ENCODE measurements at regions not wholly inside any gene's neighbourhood (a gene's known extent, or its start where the extent isn't known, plus 50 kb on each side); places are given as distances from the start of the nearest gene placed in this dataset.

DNA sequence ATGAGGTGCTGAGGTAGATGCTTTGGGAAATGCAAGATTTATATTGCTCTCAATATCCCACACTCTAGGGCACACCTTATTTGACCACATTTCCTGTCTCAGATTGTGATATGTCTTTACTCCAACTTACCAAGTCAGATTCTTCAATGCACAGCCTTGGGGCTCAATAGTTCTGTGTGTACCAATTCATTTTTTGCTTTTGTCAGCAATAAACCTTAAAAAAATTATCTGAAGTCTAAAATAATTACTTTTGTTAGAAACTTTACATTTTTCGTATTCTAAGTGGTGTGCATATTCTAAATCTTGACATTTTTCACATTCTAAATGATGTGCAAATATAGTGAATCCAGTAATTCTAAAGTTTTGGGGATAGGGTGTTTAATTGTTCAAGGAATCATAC, 447.5 kb upstream of the COX7C start:
- WGBS, 2 donors (ENCODE audit: low coverage in 1 of 2) = 87 to 100% methylated on average over 1 of the region's 1 CpG
- Histone ChIP-seq H3K36me3 (no peaks in the 10 kb centered on the region), H3K9me3 (no peaks in the 10 kb centered on the region), H3K4me1 (peaks cover 0 to 21% (median 1%) of the 10 kb centered on the region in 3 donors), H3K4me3 (no peak overlapping the region), H3K27ac (no peak overlapping the region), H3K27me3 (no peaks in the 10 kb centered on the region)
- ATAC-seq = no peak
- TF ChIP-seq, protein P1, sequence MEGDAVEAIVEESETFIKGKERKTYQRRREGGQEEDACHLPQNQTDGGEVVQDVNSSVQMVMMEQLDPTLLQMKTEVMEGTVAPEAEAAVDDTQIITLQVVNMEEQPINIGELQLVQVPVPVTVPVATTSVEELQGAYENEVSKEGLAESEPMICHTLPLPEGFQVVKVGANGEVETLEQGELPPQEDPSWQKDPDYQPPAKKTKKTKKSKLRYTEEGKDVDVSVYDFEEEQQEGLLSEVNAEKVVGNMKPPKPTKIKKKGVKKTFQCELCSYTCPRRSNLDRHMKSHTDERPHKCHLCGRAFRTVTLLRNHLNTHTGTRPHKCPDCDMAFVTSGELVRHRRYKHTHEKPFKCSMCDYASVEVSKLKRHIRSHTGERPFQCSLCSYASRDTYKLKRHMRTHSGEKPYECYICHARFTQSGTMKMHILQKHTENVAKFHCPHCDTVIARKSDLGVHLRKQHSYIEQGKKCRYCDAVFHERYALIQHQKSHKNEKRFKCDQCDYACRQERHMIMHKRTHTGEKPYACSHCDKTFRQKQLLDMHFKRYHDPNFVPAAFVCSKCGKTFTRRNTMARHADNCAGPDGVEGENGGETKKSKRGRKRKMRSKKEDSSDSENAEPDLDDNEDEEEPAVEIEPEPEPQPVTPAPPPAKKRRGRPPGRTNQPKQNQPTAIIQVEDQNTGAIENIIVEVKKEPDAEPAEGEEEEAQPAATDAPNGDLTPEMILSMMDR (IDR thresholded peaks at IDR 0.05) = no peak
- TF ChIP-seq EP300 (IDR thresholded peaks at IDR 0.05) (no peak), POLR2A (IDR thresholded peaks at IDR 0.05) (no peak), POLR2AphosphoS5 (IDR thresholded peaks at IDR 0.05) (no peak)

DNA sequence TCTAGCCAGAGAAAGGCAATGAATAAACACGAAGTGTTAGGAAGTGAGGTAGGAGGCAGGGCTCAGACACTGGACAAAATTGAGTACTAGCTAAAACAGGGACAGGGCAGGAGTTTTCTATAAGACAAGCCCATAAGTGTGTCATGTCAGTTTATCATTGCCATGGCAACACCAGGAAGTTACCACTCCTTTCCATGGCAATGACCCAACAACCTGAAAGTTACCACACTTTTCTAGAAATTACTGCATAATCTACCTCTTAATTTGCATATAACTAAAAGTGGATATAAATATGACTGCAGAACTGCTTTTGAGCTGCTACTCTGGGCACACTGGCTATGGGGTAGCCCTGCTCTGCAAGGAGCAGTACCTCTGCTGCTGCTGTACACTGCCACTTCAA, 442.5 kb upstream of the COX7C start:
- WGBS, 2 donors (ENCODE audit: low coverage in 1 of 2) = 29 to 30% methylated on average over 1 of the region's 1 CpG

DNA sequence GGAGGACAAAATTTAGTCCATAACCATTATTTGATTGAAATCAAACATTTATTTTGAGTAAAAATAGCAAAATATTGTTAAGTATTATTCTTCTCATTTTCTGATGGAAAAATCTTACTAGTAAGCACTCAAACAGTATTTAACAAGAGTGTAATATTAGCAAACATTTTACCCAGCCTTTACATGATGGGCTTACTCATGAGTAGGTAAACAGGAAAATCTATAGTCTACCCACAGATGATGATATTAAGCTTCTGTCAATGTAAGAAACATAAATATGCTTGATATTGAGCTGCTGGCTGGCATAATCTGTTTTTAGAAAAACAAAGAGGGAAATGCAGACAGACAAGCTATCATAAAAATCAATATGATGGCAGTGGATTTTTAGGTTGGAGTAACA, 418.5 kb upstream of the COX7C start:
- no peaks in the 10 kb centered on the region for H3K4me1 ChIP-seq

More for the DNA sequence above, 442.5 kb upstream of the COX7C start:
- no peaks in the 10 kb centered on the region for H3K27me3 ChIP-seq
- no peak for ATAC-seq
- H3K27ac ChIP-seq = no peak overlapping the region
- H3K4me3 ChIP-seq = no peak overlapping the region
- no peaks in the 10 kb centered on the region for H3K9me3 ChIP-seq
- TF ChIP-seq, protein P1 (IDR thresholded peaks at IDR 0.05) = no peak
- TF ChIP-seq EP300 (IDR thresholded peaks at IDR 0.05) = no peak
- no peak for TF ChIP-seq POLR2A (IDR thresholded peaks at IDR 0.05)
- TF ChIP-seq POLR2AphosphoS5 (IDR thresholded peaks at IDR 0.05) = no peak
- H3K4me1 ChIP-seq = peaks cover 0 to 25% (median 2%) of the 10 kb centered on the region in 3 donors
- no peaks in the 10 kb centered on the region for H3K36me3 ChIP-seq

DNA sequence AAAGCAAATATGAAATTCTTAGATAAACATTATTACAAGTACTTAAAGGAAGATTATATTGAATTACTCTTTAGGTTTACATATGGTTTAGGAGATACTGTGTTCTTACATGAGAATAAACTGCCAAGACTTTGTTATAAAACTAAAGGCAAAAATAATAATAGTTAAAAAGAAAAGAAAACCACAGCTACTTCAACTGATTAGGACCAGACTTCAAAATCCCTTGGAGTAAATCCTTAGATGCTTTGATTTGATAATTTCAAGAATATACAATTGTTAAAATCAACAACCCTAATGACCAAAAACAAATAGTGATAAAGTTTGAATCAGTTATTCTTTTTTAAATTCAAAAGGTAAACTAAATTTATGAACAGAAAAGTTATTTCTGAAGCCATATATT, 389.6 kb upstream of the COX7C start:
- no peak overlapping the region for H3K4me3 ChIP-seq
- no peaks in the 10 kb centered on the region for H3K9me3 ChIP-seq
- no peaks in the 10 kb centered on the region for H3K36me3 ChIP-seq
- H3K4me1 ChIP-seq = no peaks in the 10 kb centered on the region
- no peak for ATAC-seq
- no peak overlapping the region for H3K27ac ChIP-seq
- TF ChIP-seq EP300 (IDR thresholded peaks at IDR 0.05) = no peak
- TF ChIP-seq POLR2A (IDR thresholded peaks at IDR 0.05) = no peak
- TF ChIP-seq, protein P1 (IDR thresholded peaks at IDR 0.05) = no peak
- TF ChIP-seq POLR2AphosphoS5 (IDR thresholded peaks at IDR 0.05) = no peak
- H3K27me3 ChIP-seq = no peaks in the 10 kb centered on the region

More for the DNA sequence above, 418.5 kb upstream of the COX7C start:
- Histone ChIP-seq H3K27ac (no peak overlapping the region), H3K4me3 (no peak overlapping the region), H3K36me3 (no peaks in the 10 kb centered on the region), H3K9me3 (no peaks in the 10 kb centered on the region), H3K27me3 (no peaks in the 10 kb centered on the region)
- TF ChIP-seq EP300 (IDR thresholded peaks at IDR 0.05) (no peak), POLR2A (IDR thresholded peaks at IDR 0.05) (no peak), POLR2AphosphoS5 (IDR thresholded peaks at IDR 0.05) (no peak)
- TF ChIP-seq, protein P1 (IDR thresholded peaks at IDR 0.05) = no peak
- no peak for ATAC-seq

DNA sequence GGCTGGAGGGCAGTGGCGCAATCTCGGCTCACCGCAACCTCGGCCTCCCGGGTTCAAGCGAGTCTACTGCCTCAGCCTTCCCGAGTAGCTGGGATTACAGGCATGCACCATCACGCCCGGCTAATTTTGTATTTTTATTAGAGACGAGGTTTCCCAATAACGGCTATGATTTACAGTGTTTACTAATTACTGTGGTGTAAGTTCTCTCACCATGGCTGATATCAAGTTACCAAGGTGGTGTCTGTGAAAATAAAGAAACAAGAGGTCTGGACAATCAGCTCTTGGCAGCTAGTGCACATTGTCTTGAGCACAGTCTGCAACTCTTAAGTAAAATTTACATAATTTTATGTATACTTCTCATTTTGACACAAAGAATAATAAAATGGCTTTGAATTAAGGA, 385.5 kb upstream of the COX7C start:
- no peaks in the 10 kb centered on the region for H3K27me3 ChIP-seq
- no peak overlapping the region for H3K4me3 ChIP-seq
- no peaks in the 10 kb centered on the region for H3K4me1 ChIP-seq
- no peak for ATAC-seq
- no peaks in the 10 kb centered on the region for H3K36me3 ChIP-seq
- TF ChIP-seq POLR2A (IDR thresholded peaks at IDR 0.05) = no peak
- TF ChIP-seq, protein P1 (IDR thresholded peaks at IDR 0.05) = no peak
- no peak for TF ChIP-seq EP300 (IDR thresholded peaks at IDR 0.05)
- TF ChIP-seq POLR2AphosphoS5 (IDR thresholded peaks at IDR 0.05) = no peak
- no peaks in the 10 kb centered on the region for H3K9me3 ChIP-seq
- H3K27ac ChIP-seq = no peak overlapping the region
- 90 to 96% methylated on average over 11 of the region's 11 CpGs for WGBS, 2 donors (ENCODE audit: low coverage in 1 of 2)

All from gastroesophageal sphincter (tissue), 4 donors.